GM19324 (cell line): ENCODE measurements at regions not wholly inside any gene's neighbourhood (a gene's known extent, or its start where the extent isn't known, plus 50 kb on each side); places are given as distances from the start of the nearest gene placed in this dataset.

Experiments used
- ATAC-seq: cut with Tn5 transposase; IDR thresholded peaks from one replicate; pipeline ENCODE4 v1.9.1; 2021; ENCODE audit warnings: mild to moderate bottlenecking, moderate library complexity; ENCODE audit not compliant: unreplicated experiment, low FRiP score

- no peak for ATAC-seq
Observed at GRCh38 chr18:43481069-43481468, 203.8 kb upstream of the SYT4 start.

- ATAC-seq = no peak
Observed at GRCh38 chr18:43482136-43482535, 204.8 kb upstream of the SYT4 start.

GRCh38 chr18:43482600-43482999 lies 205.3 kb upstream of the SYT4 start:
- ATAC-seq = no peak

- no peak for ATAC-seq
Observed at GRCh38 chr18:43484710-43485109, 207.4 kb upstream of the SYT4 start.

- no peak for ATAC-seq
Observed at GRCh38 chr18:43485545-43485963, 208.3 kb upstream of the SYT4 start.

- ATAC-seq = no peak
Observed at GRCh38 chr18:43486462-43486861, 209.2 kb upstream of the SYT4 start.

GRCh38 chr18:43501099-43501498 lies 223.8 kb upstream of the SYT4 start:
- ATAC-seq = no peak

- no peak for ATAC-seq
Observed at GRCh38 chr18:43506935-43507334, 229.6 kb upstream of the SYT4 start.

- ATAC-seq = no peak
Observed at GRCh38 chr18:43507842-43508481, 230.7 kb upstream of the SYT4 start.

GRCh38 chr18:43514747-43515146 lies 237.5 kb upstream of the SYT4 start:
- ATAC-seq = no peak

GRCh38 chr18:43515481-43515880 lies 238.2 kb upstream of the SYT4 start:
- ATAC-seq = no peak

GRCh38 chr18:43524260-43524659 lies 247.0 kb upstream of the SYT4 start:
- no peak for ATAC-seq

- ATAC-seq = no peak
Observed at GRCh38 chr18:43525169-43525568, 247.9 kb upstream of the SYT4 start.

GRCh38 chr18:43526426-43527145 lies 249.3 kb upstream of the SYT4 start:
- ATAC-seq = no peak

GRCh38 chr18:43531438-43531837 lies 254.1 kb upstream of the SYT4 start:
- no peak for ATAC-seq

GRCh38 chr18:43533371-43533770 lies 256.1 kb upstream of the SYT4 start:
- ATAC-seq = no peak

GRCh38 chr18:43534511-43534910 lies 257.2 kb upstream of the SYT4 start:
- no peak for ATAC-seq

GRCh38 chr18:43539862-43540261 lies 262.6 kb upstream of the SYT4 start:
- ATAC-seq = no peak

GRCh38 chr18:43542016-43542415 lies 264.7 kb upstream of the SYT4 start:
- ATAC-seq = no peak

GRCh38 chr18:43543236-43543635 lies 265.9 kb upstream of the SYT4 start:
- no peak for ATAC-seq

- no peak for ATAC-seq
Observed at GRCh38 chr18:43547456-43547855, 270.2 kb upstream of the SYT4 start.

GRCh38 chr18:43559507-43559906 lies 282.2 kb upstream of the SYT4 start:
- no peak for ATAC-seq
